Cerebellar nuclear complex (tissue), 1 donor: ENCODE measurements at regions not wholly inside any gene's neighbourhood (a gene's known extent, or its start where the extent isn't known, plus 50 kb on each side); places are given as distances from the start of the nearest gene placed in this dataset.

ENCODE experiments used
- DNase-seq, 2 experiments: peaks; one replicate each; lab custom pipeline; 2025; lab: John Stamatoyannopoulos, UW

GRCh38 chr5:143730112-143730801, 81.7 kb upstream of the HMHB1 start:
- DNase-seq, result no peak

GRCh38 chr5:143729334-143729946, 82.5 kb upstream of the HMHB1 start:
- DNase-seq, result no peak

GRCh38 chr5:143723159-143723558, 88.8 kb upstream of the HMHB1 start:
- no peak for DNase-seq

GRCh38 chr5:143721925-143722324, 90.0 kb upstream of the HMHB1 start:
- no peak for DNase-seq

- DNase-seq, result no peak
Observed at GRCh38 chr5:143720689-143721088, 91.3 kb upstream of the HMHB1 start.

GRCh38 chr5:143717400-143717799, 94.6 kb upstream of the HMHB1 start:
- no peak for DNase-seq

GRCh38 chr5:143716881-143717280, 95.1 kb upstream of the HMHB1 start:
- no peak for DNase-seq

GRCh38 chr5:143715616-143716015, 96.3 kb upstream of the HMHB1 start:
- no peak for DNase-seq

GRCh38 chr5:143714629-143715028, 97.3 kb upstream of the HMHB1 start:
- DNase-seq, result no peak

- no peak for DNase-seq
Observed at GRCh38 chr5:143713047-143714003, 98.6 kb upstream of the HMHB1 start.

- DNase-seq, result no peak
Observed at GRCh38 chr5:143708672-143709071, 103.3 kb upstream of the HMHB1 start.

- DNase-seq, result no peak
Observed at GRCh38 chr5:143707806-143708205, 104.2 kb upstream of the HMHB1 start.

- no peak for DNase-seq
Observed at GRCh38 chr5:143705381-143705780, 106.6 kb upstream of the HMHB1 start.

- DNase-seq, result no peak
Observed at GRCh38 chr5:143703659-143704058, 108.3 kb upstream of the HMHB1 start.

- no peak for DNase-seq
Observed at GRCh38 chr5:143701493-143701892, 110.5 kb upstream of the HMHB1 start.

- no peak for DNase-seq
Observed at GRCh38 chr5:143700994-143701393, 111.0 kb upstream of the HMHB1 start.

- no peak for DNase-seq
Observed at GRCh38 chr5:143699121-143699520, 112.8 kb upstream of the HMHB1 start.

- no peak for DNase-seq
Observed at GRCh38 chr5:143698574-143698973, 113.4 kb upstream of the HMHB1 start.

GRCh38 chr5:143696921-143697320, 115.0 kb upstream of the HMHB1 start:
- DNase-seq, result no peak

- DNase-seq, result no peak
Observed at GRCh38 chr5:143695941-143696340, 116.0 kb upstream of the HMHB1 start.

- no peak for DNase-seq
Observed at GRCh38 chr5:143695244-143695864, 116.6 kb upstream of the HMHB1 start.

GRCh38 chr5:143694357-143694756, 117.6 kb upstream of the HMHB1 start:
- DNase-seq, result no peak
